Brain microvascular endothelial cell (primary cell): ENCODE measurements at regions not wholly inside any gene's neighbourhood (a gene's known extent, or its start where the extent isn't known, plus 50 kb on each side); places are given as distances from the start of the nearest gene placed in this dataset.
A peak's percentile ranks its signal among the peaks of the same experiment; 100 is the strongest.

Experiments used
- DNase-seq: peaks from one replicate; pipeline ENCODE4 v3.0.0-alpha.2; 2020
- H3K27ac ChIP-seq: fragments of 250-450 bp; sonication (Bioruptor Pico); 2 replicates; pipeline ENCODE4 v1.5.1; 2020; ENCODE audit warnings: mild to moderate bottlenecking, moderate library complexity
- H3K27me3 ChIP-seq: fragments of 250-450 bp; sonication (Bioruptor Pico); replicated peaks from 2 replicates; pipeline ENCODE4 v1.5.1; 2020; ENCODE audit warnings: mild to moderate bottlenecking
- H3K36me3 ChIP-seq: fragments of 250-450 bp; sonication (Bioruptor Pico); replicated peaks from 2 replicates; pipeline ENCODE4 v1.5.1; 2020; ENCODE audit warnings: mild to moderate bottlenecking
- H3K4me3 ChIP-seq: 2 replicates; pipeline ENCODE4 v1.5.1; 2011; ENCODE audit warnings: low read depth, mild to moderate bottlenecking, control low read depth, low read length, moderate library complexity
- CTCF ChIP-seq: IDR thresholded peaks from 2 replicates; pipeline ENCODE4 v1.5.1; 2011; ENCODE audit warnings: low read depth, mild to moderate bottlenecking, moderate library complexity, low read length, control low read depth, inconsistent platforms; ENCODE audit errors: missing control alignments
- in situ Hi-C: cut with HindIII; loops from 2 replicates; pipeline ENCODE4 v1.10.0; 2017; ENCODE audit warnings: low sequenced_read_pairs, low pct_ligation_motif_present

DNA sequence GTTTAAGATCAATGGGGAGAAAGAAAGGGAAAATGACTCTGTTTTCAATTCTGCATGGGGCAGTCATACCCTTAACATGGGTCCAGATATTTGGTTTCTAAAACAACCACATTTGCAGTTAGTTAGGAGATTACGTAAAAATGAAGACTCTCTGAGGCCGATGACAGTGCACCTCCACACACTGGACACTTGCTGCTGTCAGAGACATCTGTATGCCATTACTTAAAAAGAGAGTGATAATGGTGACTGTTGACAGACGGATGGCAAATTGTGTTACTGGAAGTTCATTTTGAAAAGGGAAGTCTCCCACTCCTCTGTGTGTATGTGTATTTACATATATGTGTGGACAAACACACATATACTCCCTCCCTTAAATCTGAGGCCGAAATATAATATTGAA is 304.5 kb upstream of the SEMA6D start:
- Histone ChIP-seq H3K4me3 (no peak overlapping the region), H3K27me3 (no peaks in the 10 kb centered on the region), H3K27ac (no peak overlapping the region), H3K36me3 (no peaks in the 10 kb centered on the region)
- no peak for DNase-seq
- no peak for TF ChIP-seq CTCF
- in situ Hi-C loops, result no loop called here

DNA sequence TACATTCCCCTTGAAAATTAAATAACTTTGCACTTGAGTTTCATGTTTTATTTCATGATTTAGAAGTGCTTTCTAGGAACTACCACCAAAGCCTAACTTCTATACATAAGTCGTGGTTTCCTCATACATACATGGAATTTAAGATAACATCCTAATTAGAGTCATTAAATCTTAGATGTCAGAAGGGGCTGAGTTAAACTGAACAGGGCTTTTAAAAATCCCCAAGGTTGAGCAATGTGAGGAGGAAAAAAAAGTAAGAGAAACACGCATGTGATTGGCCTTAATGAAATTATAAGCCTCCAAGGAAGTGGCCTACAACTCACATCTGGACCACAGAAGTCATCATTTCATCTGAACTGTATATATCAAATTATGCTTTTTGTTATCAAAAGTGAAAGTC is 303.1 kb upstream of the SEMA6D start:
- TF ChIP-seq CTCF, result no peak
- H3K27me3 ChIP-seq, result no peaks in the 10 kb centered on the region
- no peak overlapping the region for H3K27ac ChIP-seq
- H3K4me3 ChIP-seq, result no peak overlapping the region
- DNase-seq, result no peak
- in situ Hi-C loops, result no loop called here
- no peaks in the 10 kb centered on the region for H3K36me3 ChIP-seq

- H3K27ac ChIP-seq, result no peak overlapping the region
- H3K4me3 ChIP-seq, result no peak overlapping the region
- no peak for DNase-seq
- no peaks in the 10 kb centered on the region for H3K36me3 ChIP-seq
- TF ChIP-seq CTCF, result no peak
- in situ Hi-C loops, result no loop called here
- H3K27me3 ChIP-seq, result no peaks in the 10 kb centered on the region
Measured at GRCh38 chr15:47415539-47415971, 301.8 kb upstream of the SEMA6D start.

GRCh38 chr15:47422881-47423665 is 294.2 kb upstream of the SEMA6D start:
- in situ Hi-C loops, result no loop called here
- Histone ChIP-seq H3K27ac (no peak overlapping the region), H3K36me3 (no peaks in the 10 kb centered on the region), H3K27me3 (no peaks in the 10 kb centered on the region), H3K4me3 (no peak overlapping the region)
- no peak for DNase-seq
- TF ChIP-seq CTCF, result no peak

GRCh38 chr15:47427463-47427862 is 289.8 kb upstream of the SEMA6D start:
- in situ Hi-C loops, result no loop called here
- no peaks in the 10 kb centered on the region for H3K36me3 ChIP-seq
- no peak overlapping the region for H3K4me3 ChIP-seq
- H3K27me3 ChIP-seq, result no peaks in the 10 kb centered on the region
- DNase-seq, result no peak
- no peak overlapping the region for H3K27ac ChIP-seq
- TF ChIP-seq CTCF, result no peak

DNA sequence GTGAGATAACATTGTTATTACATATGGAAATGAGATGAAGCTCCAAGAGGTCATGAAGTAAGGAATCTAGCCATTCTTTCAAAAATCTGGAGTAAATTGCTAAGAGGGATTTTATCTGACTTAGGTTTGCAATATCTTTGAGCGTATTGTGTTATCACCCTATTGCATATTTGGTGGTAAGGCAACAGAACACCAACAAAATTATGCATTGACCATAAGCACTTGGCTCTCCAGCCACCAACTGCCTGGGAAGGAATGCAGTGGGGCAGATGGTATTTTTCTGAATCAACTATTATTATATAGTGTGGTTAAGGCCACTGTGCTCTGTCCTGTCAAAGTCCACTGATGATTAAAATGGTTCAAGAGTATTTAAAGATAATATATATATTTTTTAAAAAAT is 287.9 kb upstream of the SEMA6D start:
- DNase-seq, result peak; percentile 62
- Histone ChIP-seq H3K27ac (no peak overlapping the region), H3K27me3 (no peaks in the 10 kb centered on the region), H3K4me3 (no peak overlapping the region), H3K36me3 (no peaks in the 10 kb centered on the region)
- in situ Hi-C loops, result no loop called here
- no peak for TF ChIP-seq CTCF
